ENCODE measurements at regions not wholly inside any gene's neighbourhood (a gene's known extent, or its start where the extent isn't known, plus 50 kb on each side); places are given as distances from the start of the nearest gene placed in this dataset.

DNA sequence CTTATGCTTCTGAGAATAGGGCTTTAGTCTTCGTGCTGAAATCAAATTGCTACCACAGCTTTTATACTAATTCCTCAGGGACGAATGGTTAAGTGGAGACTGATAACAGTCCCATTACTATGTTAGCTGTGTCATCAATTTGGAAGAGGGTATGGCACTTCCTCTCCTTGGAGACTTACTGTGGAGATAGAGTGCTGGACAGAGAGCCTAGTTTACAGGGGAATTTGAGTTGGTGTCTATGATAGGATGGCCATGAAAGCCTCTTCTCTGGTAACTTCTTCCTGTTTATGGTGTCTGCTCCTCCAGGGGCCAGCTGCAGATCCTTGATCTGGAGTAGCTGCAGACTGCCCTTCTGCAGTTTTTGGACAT lies 167.7 kb downstream of the ZNF518B start:
- TF ChIP-seq, protein P1, sequence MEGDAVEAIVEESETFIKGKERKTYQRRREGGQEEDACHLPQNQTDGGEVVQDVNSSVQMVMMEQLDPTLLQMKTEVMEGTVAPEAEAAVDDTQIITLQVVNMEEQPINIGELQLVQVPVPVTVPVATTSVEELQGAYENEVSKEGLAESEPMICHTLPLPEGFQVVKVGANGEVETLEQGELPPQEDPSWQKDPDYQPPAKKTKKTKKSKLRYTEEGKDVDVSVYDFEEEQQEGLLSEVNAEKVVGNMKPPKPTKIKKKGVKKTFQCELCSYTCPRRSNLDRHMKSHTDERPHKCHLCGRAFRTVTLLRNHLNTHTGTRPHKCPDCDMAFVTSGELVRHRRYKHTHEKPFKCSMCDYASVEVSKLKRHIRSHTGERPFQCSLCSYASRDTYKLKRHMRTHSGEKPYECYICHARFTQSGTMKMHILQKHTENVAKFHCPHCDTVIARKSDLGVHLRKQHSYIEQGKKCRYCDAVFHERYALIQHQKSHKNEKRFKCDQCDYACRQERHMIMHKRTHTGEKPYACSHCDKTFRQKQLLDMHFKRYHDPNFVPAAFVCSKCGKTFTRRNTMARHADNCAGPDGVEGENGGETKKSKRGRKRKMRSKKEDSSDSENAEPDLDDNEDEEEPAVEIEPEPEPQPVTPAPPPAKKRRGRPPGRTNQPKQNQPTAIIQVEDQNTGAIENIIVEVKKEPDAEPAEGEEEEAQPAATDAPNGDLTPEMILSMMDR (IDR thresholded peaks at IDR 0.05; ENCODE audit: borderline replicate concordance, extremely low read depth, low read length, poor library complexity, severe bottlenecking), result no peak
- TF ChIP-seq EZH2 (IDR thresholded peaks at IDR 0.05; ENCODE audit: borderline replicate concordance, low read depth, low read length, severe bottlenecking), result no peak

All from DND-41 (cell line).